Fibroblast of lung (primary cell): ENCODE measurements at regions not wholly inside any gene's neighbourhood (a gene's known extent, or its start where the extent isn't known, plus 50 kb on each side); places are given as distances from the start of the nearest gene placed in this dataset.

Experiments
- EZH2 ChIP-seq: IDR thresholded peaks from 2 replicates; pipeline ENCODE4 v1.5.1; 2012; ENCODE audit warnings: low read length, control low read depth, mild to moderate bottlenecking; ENCODE audit errors: missing control alignments
- TF ChIP-seq, protein P1 (sequence below), 2 donors: IDR thresholded peaks in 1 of 2; conservative IDR thresholded peaks in 1 of 2; 1 replicate in 1 of 2; 2 replicates in 1 of 2; pipeline ENCODE4 v1.5.1; 2011 to 2012; ENCODE audit warnings: low read length in 2 of 2, control low read depth in 1 of 2, inconsistent platforms in 1 of 2, low read depth in 1 of 2, mild to moderate bottlenecking in 1 of 2

DNA sequence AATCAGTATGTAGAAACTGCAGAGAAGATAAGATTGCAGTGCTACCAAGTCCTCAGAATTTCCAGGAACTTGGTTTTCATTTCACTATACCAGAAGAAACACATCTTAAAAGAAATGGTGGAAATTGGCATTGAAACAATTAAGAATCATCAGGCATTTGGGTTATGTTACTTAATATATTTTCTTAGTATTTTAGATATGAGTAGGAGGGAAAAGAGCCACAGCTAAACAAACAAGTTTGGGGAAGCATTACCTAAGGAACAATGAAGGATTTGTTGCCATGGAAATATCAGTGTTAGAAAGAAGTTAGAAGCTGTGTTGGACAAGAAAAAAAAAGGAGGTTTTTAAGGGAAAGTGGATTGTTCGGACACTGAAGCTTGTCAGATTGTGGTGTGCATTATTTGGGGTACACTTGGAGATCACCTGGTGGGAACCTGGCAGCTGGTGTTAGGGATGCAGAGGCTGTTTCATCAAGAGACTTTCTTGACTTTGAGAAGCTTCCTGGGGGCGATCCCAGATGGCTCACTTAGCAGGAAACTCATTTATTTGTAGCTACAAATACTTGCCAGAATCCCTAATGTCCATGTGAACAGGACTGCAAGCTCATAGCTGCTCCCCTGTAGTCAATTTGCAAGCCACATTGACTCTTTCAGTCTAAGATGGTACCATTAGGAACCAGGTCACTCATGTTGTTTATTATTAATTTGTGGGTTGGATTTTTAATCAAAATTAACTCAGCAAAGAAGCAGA lies 246.7 kb downstream of the RFC3 start:
- TF ChIP-seq, protein P1, sequence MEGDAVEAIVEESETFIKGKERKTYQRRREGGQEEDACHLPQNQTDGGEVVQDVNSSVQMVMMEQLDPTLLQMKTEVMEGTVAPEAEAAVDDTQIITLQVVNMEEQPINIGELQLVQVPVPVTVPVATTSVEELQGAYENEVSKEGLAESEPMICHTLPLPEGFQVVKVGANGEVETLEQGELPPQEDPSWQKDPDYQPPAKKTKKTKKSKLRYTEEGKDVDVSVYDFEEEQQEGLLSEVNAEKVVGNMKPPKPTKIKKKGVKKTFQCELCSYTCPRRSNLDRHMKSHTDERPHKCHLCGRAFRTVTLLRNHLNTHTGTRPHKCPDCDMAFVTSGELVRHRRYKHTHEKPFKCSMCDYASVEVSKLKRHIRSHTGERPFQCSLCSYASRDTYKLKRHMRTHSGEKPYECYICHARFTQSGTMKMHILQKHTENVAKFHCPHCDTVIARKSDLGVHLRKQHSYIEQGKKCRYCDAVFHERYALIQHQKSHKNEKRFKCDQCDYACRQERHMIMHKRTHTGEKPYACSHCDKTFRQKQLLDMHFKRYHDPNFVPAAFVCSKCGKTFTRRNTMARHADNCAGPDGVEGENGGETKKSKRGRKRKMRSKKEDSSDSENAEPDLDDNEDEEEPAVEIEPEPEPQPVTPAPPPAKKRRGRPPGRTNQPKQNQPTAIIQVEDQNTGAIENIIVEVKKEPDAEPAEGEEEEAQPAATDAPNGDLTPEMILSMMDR (conservative IDR thresholded peaks at IDR 0.05 in 1 of 2, IDR thresholded peaks at IDR 0.05 in 1 of 2; ENCODE audit: low read depth in 1 of 2, low read length in 2 of 2), result no peak
- TF ChIP-seq EZH2, result no peak
